ENCODE measurements at regions not wholly inside any gene's neighbourhood (a gene's known extent, or its start where the extent isn't known, plus 50 kb on each side); places are given as distances from the start of the nearest gene placed in this dataset.

- Histone ChIP-seq H3K36me3 (ENCODE audit: control insufficient read depth, insufficient read depth, low read length) (no peaks in the 10 kb centered on the region), H3K4me1 (ENCODE audit: control insufficient read depth, insufficient read depth, low read length) (no peaks in the 10 kb centered on the region), H3K4me3 (ENCODE audit: low read depth in 2 of 2, low read length in 2 of 2) (no peak overlapping the region), H3K27ac (ENCODE audit: low read length) (no peak overlapping the region), H3K27me3 (ENCODE audit: control insufficient read depth, insufficient read depth, low read length) (no peaks in the 10 kb centered on the region), H3K9me3 (ENCODE audit: control insufficient read depth, insufficient read depth, low read depth, low read length) (peaks cover 2% of the 10 kb centered on the region; the same call in 1 of the 2 replicates)
- intact Hi-C loops (cut with micrococcal nuclease; ENCODE audit: unreplicated experiment) (no loop called here), in situ Hi-C loops (cut with HindIII; ENCODE audit: low pct_unique_long_range_greater_than_20kb, low sequenced_read_pairs) (no loop called here)
- BruUV-seq (replicated peaks): no TSS peak
- POLR2A ChIA-PET: no interaction called here
- TF ChIP-seq POLR2AphosphoS5 (IDR thresholded peaks at IDR 0.05; ENCODE audit: low read depth, low read length): no peak
- no peak for TF ChIP-seq REST (IDR thresholded peaks at IDR 0.05; ENCODE audit: insufficient read depth in 1 of 2, low read depth in 2 of 2, low read length in 1 of 2)
- TF ChIP-seq SIN3A (IDR thresholded peaks at IDR 0.05; ENCODE audit: borderline replicate concordance, insufficient read depth, low read depth, low read length): no peak
- TF ChIP-seq TCF7L2 (IDR thresholded peaks at IDR 0.05; ENCODE audit: low read depth, low read length): no peak
- TF ChIP-seq CTCF (IDR thresholded peaks at IDR 0.05): no peak
- DNase-seq (ENCODE audit: low read depth, low spot score) (no peak), ATAC-seq (no peak)
- CTCF ChIA-PET: no interaction called here
Observed at GRCh38 chr17:70984873-70985272, 815.5 kb downstream of the KCNJ2 start.

GRCh38 chr17:70987867-70988340 is 818.6 kb downstream of the KCNJ2 start:
- in situ Hi-C loops (cut with HindIII; ENCODE audit: low pct_unique_long_range_greater_than_20kb, low sequenced_read_pairs): no loop called here
- POLR2A ChIA-PET: no interaction called here
- no peak for TF ChIP-seq POLR2AphosphoS5 (IDR thresholded peaks at IDR 0.05; ENCODE audit: low read depth, low read length)
- CTCF ChIA-PET: no interaction called here
- no peaks in the 10 kb centered on the region for H3K36me3 ChIP-seq (ENCODE audit: control insufficient read depth, insufficient read depth, low read length)
- DNase-seq (ENCODE audit: low read depth, low spot score) (no peak), ATAC-seq (no peak)
- no peak overlapping the region for H3K4me3 ChIP-seq (ENCODE audit: low read depth in 2 of 2, low read length in 2 of 2)
- no peak overlapping the region for H3K27ac ChIP-seq (ENCODE audit: low read length)
- BruUV-seq (replicated peaks): no TSS peak
- intact Hi-C loops (cut with micrococcal nuclease; ENCODE audit: unreplicated experiment): no loop called here
- no peaks in the 10 kb centered on the region for H3K27me3 ChIP-seq (ENCODE audit: control insufficient read depth, insufficient read depth, low read length)
- H3K4me1 ChIP-seq (ENCODE audit: control insufficient read depth, insufficient read depth, low read length): no peaks in the 10 kb centered on the region
- H3K9me3 ChIP-seq (ENCODE audit: control insufficient read depth, insufficient read depth, low read depth, low read length): peaks cover 2% of the 10 kb centered on the region; the same call in 1 of the 2 replicates

GRCh38 chr17:70988622-70989021 is 819.3 kb downstream of the KCNJ2 start:
- CTCF ChIA-PET: no interaction called here
- BruUV-seq (replicated peaks): no TSS peak
- POLR2A ChIA-PET: no interaction called here
- no peak for TF ChIP-seq POLR2AphosphoS5 (IDR thresholded peaks at IDR 0.05; ENCODE audit: low read depth, low read length)
- TF ChIP-seq REST (IDR thresholded peaks at IDR 0.05; ENCODE audit: insufficient read depth in 1 of 2, low read depth in 2 of 2, low read length in 1 of 2): no peak
- TF ChIP-seq TCF7L2 (IDR thresholded peaks at IDR 0.05; ENCODE audit: low read depth, low read length): no peak
- no peak for TF ChIP-seq CTCF (IDR thresholded peaks at IDR 0.05)
- no peak for TF ChIP-seq SIN3A (IDR thresholded peaks at IDR 0.05; ENCODE audit: borderline replicate concordance, insufficient read depth, low read depth, low read length)
- peaks cover 2% of the 10 kb centered on the region; the same call in 1 of the 2 replicates for H3K9me3 ChIP-seq (ENCODE audit: control insufficient read depth, insufficient read depth, low read depth, low read length)
- no peaks in the 10 kb centered on the region for H3K36me3 ChIP-seq (ENCODE audit: control insufficient read depth, insufficient read depth, low read length)
- H3K27ac ChIP-seq (ENCODE audit: low read length): no peak overlapping the region
- ATAC-seq: no peak
- intact Hi-C loops (cut with micrococcal nuclease; ENCODE audit: unreplicated experiment) (no loop called here), in situ Hi-C loops (cut with HindIII; ENCODE audit: low pct_unique_long_range_greater_than_20kb, low sequenced_read_pairs) (no loop called here)
- H3K4me3 ChIP-seq (ENCODE audit: low read depth in 2 of 2, low read length in 2 of 2): no peak overlapping the region
- H3K4me1 ChIP-seq (ENCODE audit: control insufficient read depth, insufficient read depth, low read length): no peaks in the 10 kb centered on the region
- DNase-seq (ENCODE audit: low read depth, low spot score): no peak
- H3K27me3 ChIP-seq (ENCODE audit: control insufficient read depth, insufficient read depth, low read length): no peaks in the 10 kb centered on the region

Measured in Panc1 (cell line).